Thyroid gland (tissue), 4 donors: ENCODE measurements at regions not wholly inside any gene's neighbourhood (a gene's known extent, or its start where the extent isn't known, plus 50 kb on each side); places are given as distances from the start of the nearest gene placed in this dataset.

Experiments used
- DNase-seq, 2 donors: peaks; one replicate each; pipeline ENCODE4 v3.0.0-alpha.2; 2019
- H3K27ac ChIP-seq, 3 donors: fragments of 200-600 bp; sonication (generic); 1 replicate in 2 of 3; 2 replicates in 1 of 3; pipeline ENCODE4 v1.5.1; 2016 to 2019; ENCODE audit warnings: mild to moderate bottlenecking in 1 of 3, moderate library complexity in 1 of 3
- H3K27me3 ChIP-seq: fragments of 200-600 bp; sonication (generic); one replicate; pipeline ENCODE4 v1.5.1; 2019
- H3K36me3 ChIP-seq, 2 donors: fragments of 200-600 bp; sonication (generic); one replicate each; pipeline ENCODE4 v1.5.1; 2016 to 2019
- H3K4me1 ChIP-seq, 2 donors: fragments of 200-600 bp; sonication (generic); one replicate each; pipeline ENCODE4 v1.5.1; 2017 to 2019
- H3K4me3 ChIP-seq, 3 donors: fragments of 200-600 bp; sonication (generic); replicated peaks in 1 of 3; 1 replicate in 2 of 3; 2 replicates in 1 of 3; pipeline ENCODE4 v1.5.1; 2016; ENCODE audit warnings: mild to moderate bottlenecking in 1 of 3
- H3K9me3 ChIP-seq: fragments of 200-600 bp; sonication (generic); one replicate; pipeline ENCODE4 v1.5.1; 2017
- CTCF ChIP-seq, 6 experiments: fragments of 200-600 bp in 3 of 6; fragments of 450-650 bp in 3 of 6; sonication (generic) in 3 of 6; IDR thresholded peaks; one replicate each; pipeline ENCODE4 v1.5.1; 2016 to 2019; ENCODE audit warnings: antibody characterized with exemption in 6 of 6, mild to moderate bottlenecking in 2 of 6, inconsistent platforms in 1 of 6, moderate library complexity in 1 of 6
- POLR2A ChIP-seq, 2 donors: fragments of 450-650 bp; IDR thresholded peaks; one replicate each; pipeline ENCODE4 v1.6.1; 2017; ENCODE audit warnings: antibody characterized with exemption in 2 of 2, mild to moderate bottlenecking in 2 of 2, moderate library complexity in 1 of 2
- WGBS, 2 donors: methylation state at CpG; one replicate each; pipeline ENCODE4 v1.1.5; 2017; 5-methylcytosine and 5-hydroxymethylcytosine counted together
- intact Hi-C: fragments of 100-400 bp; cut with DNase I; formaldehyde crosslinking; loops from one replicate; pipeline ENCODE4 v1.15.1; 2023

DNA sequence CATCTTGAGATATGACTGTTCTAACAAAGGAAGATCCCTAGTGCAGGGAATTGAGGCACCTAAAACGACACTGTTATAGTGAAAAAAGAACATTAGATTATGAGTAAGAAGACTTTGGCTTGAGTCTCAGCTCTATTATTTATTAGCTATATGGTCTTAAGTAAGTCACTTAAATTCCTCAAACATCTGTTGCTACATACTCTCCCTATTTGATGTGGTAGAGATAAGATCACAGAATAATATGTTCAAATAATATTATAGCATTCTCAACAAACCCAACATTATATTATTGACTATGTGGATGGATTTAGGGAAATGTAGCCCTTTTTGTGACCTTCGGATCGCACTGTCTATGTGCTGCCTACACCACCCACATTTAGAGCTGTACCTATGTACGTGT lies 136.9 kb downstream of the P2RY1 start:
- TF ChIP-seq POLR2A (IDR thresholded peaks at IDR 0.05) (no peak), CTCF (IDR thresholded peaks at IDR 0.05) (no peak)
- 90 to 92% methylated on average over 4 of the region's 4 CpGs for WGBS, 2 donors
- DNase-seq, result no peak
- H3K27me3 ChIP-seq, result no peaks in the 10 kb centered on the region
- no peak overlapping the region for H3K4me3 ChIP-seq
- no peaks in the 10 kb centered on the region for H3K4me1 ChIP-seq
- intact Hi-C loops, result no loop called here
- no peaks in the 10 kb centered on the region for H3K36me3 ChIP-seq
- H3K9me3 ChIP-seq, result no peaks in the 10 kb centered on the region
- H3K27ac ChIP-seq, result no peak overlapping the region

DNA sequence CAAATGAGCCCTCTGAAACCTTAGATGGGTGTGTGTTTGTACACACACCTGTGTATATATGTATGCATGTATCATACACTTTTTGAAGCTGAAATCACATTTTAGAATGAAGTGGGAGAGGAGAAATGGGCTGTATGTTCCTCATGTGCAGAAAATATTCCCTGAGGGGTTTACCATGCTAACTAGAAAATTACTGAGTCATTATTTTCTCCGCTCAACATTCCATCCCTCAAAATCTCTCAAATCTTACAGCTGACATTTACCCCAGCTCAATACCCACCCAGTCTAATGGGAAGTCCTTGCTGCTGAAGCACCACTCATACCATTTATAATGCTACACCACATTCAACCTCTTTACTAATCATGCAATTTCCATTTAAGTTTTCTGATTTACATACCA lies 138.6 kb downstream of the P2RY1 start:
- TF ChIP-seq CTCF (IDR thresholded peaks at IDR 0.05), result no peak
- TF ChIP-seq POLR2A (IDR thresholded peaks at IDR 0.05), result no peak
- Histone ChIP-seq H3K27me3 (no peaks in the 10 kb centered on the region), H3K4me3 (no peak overlapping the region), H3K4me1 (no peaks in the 10 kb centered on the region), H3K36me3 (no peaks in the 10 kb centered on the region), H3K9me3 (no peaks in the 10 kb centered on the region), H3K27ac (no peak overlapping the region)
- intact Hi-C loops, result no loop called here
- no peak for DNase-seq
- 78 to 92% methylated on average over 1 of the region's 1 CpG for WGBS, 2 donors

DNA sequence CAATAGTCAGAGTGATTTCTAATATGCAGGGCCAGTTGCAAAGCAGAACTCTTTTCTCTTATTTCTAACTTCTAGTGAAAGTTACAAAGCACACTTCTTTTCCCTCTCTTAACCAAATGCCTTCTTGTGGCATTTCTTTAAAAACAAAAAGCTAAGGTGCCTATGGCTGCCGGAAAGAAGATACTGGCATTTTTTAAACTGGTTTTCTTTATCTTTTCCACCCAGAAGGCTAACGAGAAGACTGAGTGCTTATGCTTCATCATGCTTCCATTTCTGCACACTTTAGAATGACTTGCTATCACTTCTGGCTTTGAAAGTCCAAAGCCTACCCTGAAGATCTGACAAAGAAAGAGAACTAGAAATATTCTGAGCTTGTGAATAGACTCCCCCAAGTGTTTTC lies 141.3 kb downstream of the P2RY1 start:
- Histone ChIP-seq H3K4me1 (no peaks in the 10 kb centered on the region), H3K4me3 (no peak overlapping the region), H3K27me3 (no peaks in the 10 kb centered on the region), H3K27ac (no peak overlapping the region), H3K36me3 (no peaks in the 10 kb centered on the region), H3K9me3 (no peaks in the 10 kb centered on the region)
- DNase-seq, result no peak
- WGBS, 2 donors, result 51 to 66% methylated on average over 2 of the region's 2 CpGs
- intact Hi-C loops, result no loop called here
- TF ChIP-seq POLR2A (IDR thresholded peaks at IDR 0.05) (no peak), CTCF (IDR thresholded peaks at IDR 0.05) (no peak)

GRCh38 chr3:152977366-152977765 lies 142.4 kb downstream of the P2RY1 start:
- intact Hi-C loops, result no loop called here
- no peak for TF ChIP-seq POLR2A (IDR thresholded peaks at IDR 0.05)
- TF ChIP-seq CTCF (IDR thresholded peaks at IDR 0.05), result no peak
- H3K27me3 ChIP-seq, result no peaks in the 10 kb centered on the region
- 79 to 84% methylated on average over 3 of the region's 3 CpGs for WGBS, 2 donors
- no peaks in the 10 kb centered on the region for H3K36me3 ChIP-seq
- no peaks in the 10 kb centered on the region for H3K9me3 ChIP-seq
- H3K4me1 ChIP-seq, result no peaks in the 10 kb centered on the region
- no peak overlapping the region for H3K4me3 ChIP-seq
- no peak overlapping the region for H3K27ac ChIP-seq
- DNase-seq, result no peak

- DNase-seq, result no peak
- H3K4me1 ChIP-seq, result no peaks in the 10 kb centered on the region
- no peak overlapping the region for H3K4me3 ChIP-seq
- WGBS, 2 donors, result 66 to 75% methylated on average over 1 of the region's 1 CpG
- H3K27me3 ChIP-seq, result no peaks in the 10 kb centered on the region
- intact Hi-C loops, result no loop called here
- TF ChIP-seq POLR2A (IDR thresholded peaks at IDR 0.05) (no peak), CTCF (IDR thresholded peaks at IDR 0.05) (no peak)
- H3K9me3 ChIP-seq, result no peaks in the 10 kb centered on the region
- H3K27ac ChIP-seq, result no peak overlapping the region
- H3K36me3 ChIP-seq, result no peaks in the 10 kb centered on the region
Observed at GRCh38 chr3:152978152-152978551, 143.2 kb downstream of the P2RY1 start.
